GDM1 (cell line): ENCODE measurements at regions not wholly inside any gene's neighbourhood (a gene's known extent, or its start where the extent isn't known, plus 50 kb on each side); places are given as distances from the start of the nearest gene placed in this dataset.
"Not testable (repeated sequence)": the region's sequence is repeated elsewhere in the genome, so short reads cannot be mapped to it uniquely, and the experiment has no call there.

Experiments
- DNase-seq: peaks from one replicate; lab custom pipeline; 2025; lab: John Stamatoyannopoulos, UW

GRCh38 chr1:244322791-244323521 is 128.8 kb downstream of the ADSS2 start:
- DNase-seq, result peak; percentile 38

- no peak for DNase-seq
Measured at GRCh38 chr1:244324176-244324883, 127.4 kb downstream of the ADSS2 start.

DNA sequence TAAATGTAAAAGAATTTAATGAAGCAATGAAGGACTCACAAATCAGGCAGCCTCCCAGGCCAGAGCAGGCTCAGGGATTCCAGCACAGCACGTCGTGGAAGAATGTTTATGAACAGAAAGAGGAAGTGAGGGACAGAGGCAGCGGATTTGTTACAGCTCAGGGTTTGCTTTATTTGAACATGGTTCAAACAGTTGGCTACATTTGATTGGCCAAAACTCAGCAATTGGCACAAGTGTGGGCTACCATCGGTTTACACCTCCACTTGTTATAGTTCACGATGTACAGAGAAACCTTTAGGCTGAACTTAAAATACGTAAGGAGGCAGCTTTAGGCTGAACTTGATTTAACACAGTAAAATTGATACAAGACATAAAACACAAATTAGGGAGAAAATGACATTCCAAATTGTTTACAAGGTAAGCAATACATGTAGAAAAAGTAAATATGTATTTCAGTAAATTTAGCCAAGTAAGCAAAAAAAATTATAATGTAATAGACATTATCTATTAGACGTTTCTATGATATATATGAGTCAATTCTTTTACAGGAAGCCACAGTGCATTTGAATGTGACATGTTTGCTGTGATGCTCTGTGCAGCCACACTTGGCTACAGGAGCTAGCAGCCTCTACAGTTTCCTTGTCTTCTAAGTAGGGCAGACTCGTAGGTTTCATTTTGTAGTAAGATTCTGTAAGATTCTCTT is 126.5 kb downstream of the ADSS2 start:
- DNase-seq, result peak; percentile 57

DNA sequence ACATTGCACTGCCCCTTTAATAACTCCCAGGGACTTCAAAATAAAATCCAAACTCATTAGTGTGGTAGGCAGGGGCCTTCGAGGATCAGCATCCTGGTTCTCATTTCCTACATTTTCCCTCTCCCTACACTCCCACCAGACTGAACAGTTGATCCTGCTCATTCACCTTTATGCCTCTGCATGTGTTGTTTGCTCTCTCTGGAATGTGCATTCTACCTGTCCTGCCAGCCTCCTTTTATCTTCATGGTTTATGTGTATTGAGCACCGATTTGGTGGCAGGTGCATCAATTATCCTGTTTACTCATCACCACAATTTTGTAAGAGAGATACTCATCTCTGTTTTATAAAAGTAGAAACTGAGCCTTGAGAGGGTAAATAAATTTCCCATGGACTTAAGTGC is 125.0 kb downstream of the ADSS2 start:
- no peak for DNase-seq

DNA sequence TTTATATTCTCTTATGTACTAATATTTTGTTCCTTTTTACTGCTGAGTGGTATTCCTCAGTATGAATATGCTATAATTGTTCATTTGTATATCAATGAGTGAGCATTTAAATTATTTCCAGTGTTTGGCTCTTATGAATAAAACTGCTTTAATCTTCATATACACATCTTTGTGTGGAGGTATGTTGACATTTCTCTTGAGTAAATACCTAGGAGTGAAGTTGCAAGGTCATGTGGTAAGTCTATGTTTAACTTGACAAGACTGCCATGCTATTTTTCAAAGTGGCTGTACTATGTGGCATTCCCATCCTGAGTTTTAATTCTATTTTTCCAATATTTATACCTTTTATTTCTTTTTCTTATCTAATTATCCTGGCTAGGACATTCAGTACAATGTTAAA is 124.2 kb downstream of the ADSS2 start:
- DNase-seq, result no peak

GRCh38 chr1:244328476-244328875 is 123.2 kb downstream of the ADSS2 start:
- DNase-seq, result no peak

DNA sequence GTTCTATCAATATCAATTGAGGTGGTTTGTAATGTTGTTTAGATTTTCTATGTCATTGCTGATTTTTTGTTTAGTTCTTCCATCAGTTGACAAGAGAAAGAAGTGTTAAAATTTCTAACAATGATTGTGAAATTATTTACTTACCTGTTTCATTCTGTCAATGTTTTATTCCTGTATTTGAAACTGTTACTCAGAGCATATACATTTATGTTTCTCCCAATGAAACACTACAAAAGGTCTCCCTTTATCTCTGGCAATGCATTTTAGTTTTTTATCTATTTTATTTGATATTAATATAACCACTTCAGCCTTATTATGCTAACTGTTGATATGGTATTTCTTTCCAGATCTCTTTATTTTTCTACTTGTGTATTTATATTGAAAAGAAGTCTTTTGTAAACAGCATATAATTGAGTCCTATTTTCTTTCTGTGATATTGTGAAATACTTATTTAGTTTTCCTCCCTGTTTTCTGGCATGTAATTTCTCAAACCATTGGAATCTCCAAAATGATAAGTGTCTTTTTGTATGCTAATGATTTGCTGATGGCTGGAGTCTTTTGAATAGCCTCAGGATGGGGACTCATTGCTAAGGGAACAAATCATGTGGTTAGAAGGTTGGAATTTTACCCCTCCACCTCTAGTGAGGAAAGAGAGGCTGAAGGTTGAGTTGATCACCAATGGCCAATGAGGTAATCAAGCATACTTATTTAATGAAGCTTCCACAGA is 122.0 kb downstream of the ADSS2 start:
- no peak for DNase-seq

- no peak for DNase-seq
Measured at GRCh38 chr1:244330318-244330625, 121.4 kb downstream of the ADSS2 start.

GRCh38 chr1:244332761-244333160 is 118.9 kb downstream of the ADSS2 start:
- DNase-seq, result not testable (repeated sequence)

- DNase-seq, result not testable (repeated sequence)
Measured at GRCh38 chr1:244334315-244334714, 117.4 kb downstream of the ADSS2 start.

DNA sequence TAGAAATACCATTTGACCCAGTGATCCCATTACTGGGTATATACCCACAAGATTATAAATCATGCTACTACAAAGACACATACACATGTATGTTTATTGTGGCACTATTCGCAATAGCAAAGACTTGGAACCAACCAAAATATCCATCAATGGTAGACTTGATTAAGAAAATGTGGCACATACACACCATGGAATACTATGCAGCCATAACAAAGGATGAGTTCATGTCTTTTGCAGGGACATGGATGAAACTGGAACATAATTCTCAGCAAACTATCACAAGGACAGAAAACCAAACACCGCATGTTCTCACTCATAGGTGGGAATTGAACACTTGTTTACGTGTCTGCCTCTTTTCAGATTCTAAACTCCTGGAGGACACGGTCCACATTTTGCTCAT is 116.9 kb downstream of the ADSS2 start:
- not testable (repeated sequence) for DNase-seq

GRCh38 chr1:244335456-244335855 is 116.3 kb downstream of the ADSS2 start:
- no peak for DNase-seq

DNA sequence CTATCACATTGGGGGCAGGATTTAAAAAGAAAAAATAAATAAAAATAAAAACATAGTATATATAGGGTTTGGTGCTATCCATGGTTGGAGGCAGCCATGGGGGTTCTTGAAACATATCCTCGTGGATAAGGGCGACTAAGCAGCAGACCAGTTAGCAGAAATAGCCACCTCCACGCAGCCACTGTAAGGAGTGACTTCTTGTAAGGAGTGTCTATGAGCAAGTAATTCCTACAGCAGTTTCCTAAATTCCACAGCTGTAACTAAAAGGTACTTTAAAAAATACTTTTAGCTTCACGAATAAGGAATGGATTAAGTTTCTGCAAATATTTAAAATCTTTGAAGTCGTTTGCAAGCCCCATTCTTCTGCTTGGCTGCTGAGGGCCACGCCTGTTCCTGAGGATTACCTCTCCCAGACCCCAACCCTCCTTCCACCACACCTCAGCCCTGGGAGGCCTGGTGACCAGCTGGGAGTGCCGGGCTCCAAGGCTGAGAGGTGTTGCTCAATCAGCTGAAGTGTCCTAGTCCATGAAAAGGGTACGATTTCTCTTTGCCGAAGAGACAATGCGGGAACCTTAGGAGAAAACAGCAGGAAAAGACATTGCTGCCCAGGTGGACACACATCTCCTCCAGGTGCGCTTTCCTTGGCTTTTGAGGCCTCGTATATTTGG is 115.3 kb downstream of the ADSS2 start:
- DNase-seq, result no peak

DNA sequence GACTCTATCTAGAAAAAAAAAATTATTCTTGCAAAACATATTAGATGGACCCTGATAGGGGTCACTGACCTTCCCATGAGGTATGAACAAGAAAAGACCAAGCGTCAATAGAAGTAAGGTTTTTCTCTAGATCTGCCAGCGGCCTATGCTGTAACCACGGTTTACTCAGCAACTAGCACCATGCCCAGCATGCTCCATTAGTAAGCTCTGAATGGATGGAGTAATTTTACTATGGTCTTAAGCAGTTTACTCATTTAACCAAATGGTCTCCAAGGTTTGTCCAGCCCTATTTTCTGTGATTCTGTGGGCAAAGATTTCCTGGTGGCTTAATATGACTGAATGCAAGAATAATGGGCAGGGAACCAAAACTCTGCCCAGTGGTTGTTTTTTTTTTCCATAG is 113.9 kb downstream of the ADSS2 start:
- DNase-seq, result no peak

DNA sequence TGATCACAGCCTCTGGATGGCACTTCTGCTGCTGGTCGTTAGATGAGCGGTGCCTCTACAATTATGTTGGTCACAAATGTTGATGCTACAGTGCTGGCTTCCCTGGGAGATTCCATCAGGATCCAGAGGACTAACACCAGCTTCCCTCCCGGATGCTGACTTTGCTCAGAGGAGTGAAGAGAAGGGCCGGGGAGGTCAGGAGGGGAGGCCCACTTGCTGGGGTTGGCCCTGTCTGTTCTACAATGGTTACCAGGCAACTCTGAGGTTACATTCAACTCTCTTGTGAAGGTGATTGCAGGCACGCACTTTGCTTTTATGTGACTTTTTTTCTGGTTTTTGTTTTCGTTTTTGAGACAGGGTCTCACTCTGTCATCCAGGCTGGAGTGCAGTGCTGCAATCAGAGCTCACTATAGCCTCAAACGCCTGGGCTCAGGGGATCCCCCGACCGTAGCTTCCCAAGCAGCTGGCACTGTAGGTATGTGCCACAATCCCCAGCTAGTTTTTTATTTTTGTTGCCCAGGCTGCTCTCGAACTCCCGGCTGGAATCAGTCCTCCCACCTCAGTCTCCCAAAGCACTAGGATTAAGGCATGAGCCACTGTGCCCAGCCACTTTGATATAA is 112.5 kb downstream of the ADSS2 start:
- no peak for DNase-seq

GRCh38 chr1:244339776-244340175 is 111.9 kb downstream of the ADSS2 start:
- DNase-seq, result no peak

DNA sequence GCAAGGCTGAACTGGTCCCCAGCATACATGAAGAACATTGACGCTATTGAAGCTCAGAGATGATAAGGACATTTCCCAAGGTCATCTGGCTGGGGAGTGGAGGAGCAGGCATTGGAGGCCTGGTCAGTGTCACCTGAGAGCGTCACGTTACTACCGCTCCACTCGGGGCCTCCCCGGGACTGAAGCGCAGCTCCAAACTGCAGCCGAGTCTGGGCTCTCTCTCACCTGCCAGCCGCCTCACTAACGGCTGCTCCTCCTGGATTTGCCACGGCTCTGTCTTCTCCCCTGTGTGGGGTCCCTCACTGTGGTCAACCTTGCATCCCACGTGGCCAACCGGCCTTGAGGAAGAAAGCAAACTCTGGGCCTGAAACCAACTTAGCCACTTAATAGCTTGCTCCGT is 111.3 kb downstream of the ADSS2 start:
- no peak for DNase-seq

GRCh38 chr1:244341455-244342450 is 110.0 kb downstream of the ADSS2 start:
- no peak for DNase-seq

DNA sequence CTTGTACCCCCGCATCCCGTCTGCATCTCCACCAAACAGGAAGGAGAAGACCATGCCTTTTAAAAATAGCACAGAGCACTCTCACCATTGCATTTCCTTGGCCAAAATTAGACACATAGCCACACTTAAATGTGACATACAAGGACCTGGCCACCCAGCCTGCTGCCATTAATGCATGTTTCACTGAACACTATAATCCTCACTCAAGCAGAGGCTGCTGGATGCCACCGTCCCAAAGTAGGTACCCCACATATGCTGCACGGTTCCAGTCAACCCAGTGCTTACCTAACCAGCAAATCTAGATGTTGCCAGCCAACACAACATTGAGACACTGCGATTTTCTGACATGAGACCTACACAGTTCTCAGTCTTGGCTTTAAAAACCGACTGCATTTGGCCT is 107.7 kb downstream of the ADSS2 start:
- DNase-seq, result no peak

DNA sequence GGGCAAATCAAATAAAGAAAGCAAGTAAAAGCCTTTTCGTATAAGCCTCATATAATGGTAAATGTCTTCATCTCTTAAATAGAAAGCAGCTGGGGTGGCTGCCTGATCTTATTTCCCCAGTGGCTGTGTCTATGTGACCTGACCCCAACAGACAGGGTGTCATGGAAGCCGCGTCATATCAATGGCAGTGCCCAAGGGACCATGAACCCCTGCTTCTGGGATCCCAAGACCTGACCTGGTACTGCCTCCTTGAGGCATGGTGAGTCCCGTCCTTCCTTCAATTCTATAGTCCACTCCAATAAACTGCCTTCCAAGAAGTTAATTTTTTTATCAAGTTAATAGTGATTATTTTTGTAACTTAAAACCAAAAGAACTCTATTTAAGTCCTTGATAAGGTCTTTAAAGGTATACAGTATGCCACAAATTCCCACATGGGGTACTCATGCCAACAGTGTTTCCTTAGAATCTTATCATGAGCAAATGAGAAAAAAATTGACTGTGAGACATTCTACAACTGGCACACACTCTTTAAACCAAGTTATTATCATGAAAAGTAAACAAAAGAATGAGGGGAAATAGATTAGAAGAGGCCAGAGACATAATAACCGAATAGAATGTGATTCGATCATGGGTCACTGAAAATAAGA is 104.6 kb downstream of the ADSS2 start:
- no peak for DNase-seq
